ENCODE measurements at regions not wholly inside any gene's neighbourhood (a gene's known extent, or its start where the extent isn't known, plus 50 kb on each side); places are given as distances from the start of the nearest gene placed in this dataset.
"Not testable (repeated sequence)": the region's sequence is repeated elsewhere in the genome, so short reads cannot be mapped to it uniquely, and the experiment has no call there.

DNA sequence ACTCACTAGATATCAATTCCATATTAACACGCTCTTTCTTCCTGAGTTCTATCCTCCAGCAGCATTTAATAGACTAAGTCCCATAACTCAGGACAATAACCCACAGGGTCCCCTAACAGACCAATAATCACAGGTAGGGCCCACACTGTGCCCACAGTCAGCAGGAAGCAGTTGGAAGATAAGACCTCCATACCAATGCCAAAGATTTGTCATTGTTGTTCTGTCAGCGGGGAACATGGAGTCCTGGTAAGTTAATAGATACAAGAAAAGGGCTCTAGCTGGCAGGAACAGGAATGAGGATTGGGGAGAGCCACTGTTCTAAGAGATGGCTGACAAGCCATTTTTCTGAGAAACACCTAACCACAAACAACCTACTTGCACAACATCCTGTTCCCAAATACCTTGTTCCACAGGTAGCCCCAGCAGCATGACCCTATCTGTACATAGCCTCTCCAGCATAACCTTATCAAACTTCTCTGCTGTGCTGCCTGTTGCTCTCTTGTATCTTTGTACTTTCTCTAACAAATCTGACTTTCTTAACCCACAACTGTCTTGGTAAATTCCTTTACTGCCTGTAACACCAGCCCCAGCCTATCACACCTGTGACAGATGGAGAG is 142.0 kb upstream of the KCNJ15 start:
- DNase-seq, result no peak

- DNase-seq, result no peak
Observed at GRCh38 chr21:38115870-38116269, 140.9 kb upstream of the KCNJ15 start.

- DNase-seq, result no peak
Observed at GRCh38 chr21:38119793-38120192, 137.0 kb upstream of the KCNJ15 start.

- not testable (repeated sequence) for DNase-seq
Observed at GRCh38 chr21:38120679-38120983, 136.2 kb upstream of the KCNJ15 start.

- no peak for DNase-seq
Observed at GRCh38 chr21:38120984-38121855, 135.6 kb upstream of the KCNJ15 start.

- DNase-seq, result peak; percentile 32
Observed at GRCh38 chr21:38121888-38122720, 134.7 kb upstream of the KCNJ15 start.

DNA sequence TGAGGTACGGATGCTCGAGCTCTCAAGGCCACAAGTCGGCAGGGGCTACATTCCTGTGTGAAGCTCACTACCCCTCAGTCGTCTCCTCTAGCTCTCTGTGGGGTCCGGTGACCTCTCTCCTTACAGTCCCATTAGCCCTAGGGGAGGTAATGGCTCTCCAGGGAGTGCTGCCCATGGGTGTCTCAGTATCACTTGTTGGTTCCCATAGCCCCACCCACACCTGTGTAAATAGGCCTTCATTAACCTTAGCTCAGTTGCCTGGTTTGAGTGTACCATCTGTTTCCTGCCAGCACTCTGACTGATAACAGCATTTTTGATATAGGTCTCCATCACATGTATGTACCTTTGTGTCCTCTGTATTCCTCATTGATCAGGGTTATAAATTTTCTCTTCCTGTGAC is 133.2 kb upstream of the KCNJ15 start:
- no peak for DNase-seq

- peak; percentile 42 for DNase-seq
Observed at GRCh38 chr21:38126666-38127303, 130.0 kb upstream of the KCNJ15 start.

GRCh38 chr21:38129711-38130110 is 127.1 kb upstream of the KCNJ15 start:
- no peak for DNase-seq

DNA sequence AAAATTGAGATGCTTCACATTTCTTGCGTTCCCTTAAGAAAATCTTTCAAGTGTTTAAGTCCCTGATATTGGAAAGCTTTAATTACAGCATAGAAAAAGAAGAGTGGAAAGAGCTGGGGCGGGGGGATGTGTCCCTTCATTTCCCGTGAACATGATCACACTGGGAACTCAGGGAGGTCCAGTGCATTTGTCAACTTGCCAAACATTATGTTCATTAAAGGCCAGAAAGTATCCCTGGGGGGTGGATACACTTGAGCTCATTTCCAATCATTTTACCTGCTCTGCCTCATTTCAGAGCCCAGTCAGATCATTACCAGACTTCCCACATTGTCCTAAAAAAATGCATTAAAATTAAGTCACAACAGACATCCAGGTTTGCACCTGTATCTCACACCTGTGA is 123.6 kb upstream of the KCNJ15 start:
- no peak for DNase-seq

- DNase-seq, result peak; percentile 9
Observed at GRCh38 chr21:38134084-38134873, 122.5 kb upstream of the KCNJ15 start.

GRCh38 chr21:38136201-38136600 is 120.6 kb upstream of the KCNJ15 start:
- DNase-seq, result peak; percentile 85

DNA sequence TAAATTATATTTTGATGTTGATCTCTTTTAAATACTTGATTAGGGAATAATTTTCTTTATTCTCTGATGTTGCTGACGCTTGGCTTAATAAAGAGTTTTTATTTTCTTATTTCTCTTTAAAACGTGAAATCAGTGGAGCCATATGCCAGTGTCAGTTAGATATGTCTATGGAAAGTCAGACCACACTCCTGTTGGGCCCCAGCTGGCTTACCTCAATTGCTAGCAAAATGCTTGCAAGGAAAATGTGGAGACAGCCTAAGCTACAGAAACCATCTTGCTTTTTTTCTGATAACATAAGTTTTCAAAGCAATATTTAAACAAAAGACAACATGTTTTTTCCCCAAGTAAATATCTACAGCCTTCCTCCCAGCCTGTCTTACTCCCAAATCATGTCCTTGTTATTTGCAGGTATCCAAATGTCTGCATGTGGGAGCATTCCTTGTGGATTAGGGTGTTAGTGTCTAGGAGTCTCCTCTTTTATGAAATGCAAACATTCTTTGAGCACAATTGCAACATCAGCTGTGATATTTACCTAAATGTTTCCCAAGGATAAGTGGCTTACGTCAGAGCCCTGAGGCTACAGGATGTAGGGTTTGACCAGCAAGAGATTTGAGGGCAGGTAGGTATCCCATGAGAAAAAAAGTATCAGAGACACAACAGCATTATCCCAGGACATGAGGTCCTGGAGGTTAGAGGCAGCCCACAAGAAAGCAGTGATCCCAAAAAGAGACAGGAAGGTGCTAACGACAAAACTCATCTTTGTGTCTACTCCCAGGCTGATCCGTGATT is 117.2 kb upstream of the KCNJ15 start:
- peak; percentile 55 for DNase-seq

- DNase-seq, result peak; percentile 9
Observed at GRCh38 chr21:38140207-38140903, 116.4 kb upstream of the KCNJ15 start.

DNA sequence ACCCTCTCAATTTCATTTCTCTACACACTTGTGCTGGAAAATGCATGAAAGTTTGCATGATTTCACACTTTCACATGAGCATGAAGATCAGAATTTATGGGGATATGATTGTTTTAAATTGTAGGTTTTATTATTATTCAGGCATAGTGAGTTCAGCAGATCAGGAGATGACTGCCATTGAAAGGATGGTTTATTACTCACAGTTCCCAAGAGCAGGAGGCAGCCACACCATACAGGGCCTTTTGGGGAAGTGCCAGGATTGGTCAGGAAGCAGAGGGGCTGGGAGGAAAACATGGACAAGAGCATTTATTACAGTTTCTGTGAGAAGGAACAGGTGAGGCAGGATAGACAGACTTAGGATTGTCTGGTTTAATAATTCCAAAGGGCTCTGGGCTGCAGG is 114.6 kb upstream of the KCNJ15 start:
- DNase-seq, result no peak

DNA sequence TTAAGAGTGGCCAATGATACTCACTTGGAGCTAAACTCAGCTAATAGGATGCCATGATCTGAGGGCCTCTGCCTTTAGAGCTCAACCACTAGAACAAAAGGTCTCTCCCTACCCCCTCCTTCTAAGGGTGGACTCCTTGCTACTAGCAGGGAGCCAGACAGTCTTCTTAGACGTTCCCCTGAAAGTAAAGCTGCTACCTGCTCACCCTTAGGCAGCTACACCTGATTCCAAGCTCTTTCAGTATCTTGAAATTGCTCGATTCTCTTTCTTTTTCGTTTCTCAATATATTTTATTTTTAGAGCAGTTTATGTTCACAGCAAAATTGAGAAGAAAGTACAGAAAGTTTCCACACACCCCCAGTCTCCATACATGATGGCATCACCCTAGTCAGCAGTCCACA is 112.6 kb upstream of the KCNJ15 start:
- no peak for DNase-seq

- no peak for DNase-seq
Observed at GRCh38 chr21:38145104-38145503, 111.7 kb upstream of the KCNJ15 start.

- DNase-seq, result no peak
Observed at GRCh38 chr21:38147391-38147790, 109.4 kb upstream of the KCNJ15 start.

- DNase-seq, result no peak
Observed at GRCh38 chr21:38148046-38148445, 108.7 kb upstream of the KCNJ15 start.

GRCh38 chr21:38151021-38151645 is 105.7 kb upstream of the KCNJ15 start:
- no peak for DNase-seq

All from fibroblast of upper back skin (primary cell).